ENCODE measurements at regions not wholly inside any gene's neighbourhood (a gene's known extent, or its start where the extent isn't known, plus 50 kb on each side); places are given as distances from the start of the nearest gene placed in this dataset.

GRCh38 chr2:155218945-155219344 lies 520.5 kb downstream of the KCNJ3 start:
- no peak for TF ChIP-seq CTCF (IDR thresholded peaks at IDR 0.05)
- no peak for TF ChIP-seq EP300 (IDR thresholded peaks at IDR 0.05)
- no peak for TF ChIP-seq POLR2AphosphoS5 (IDR thresholded peaks at IDR 0.05)
- TF ChIP-seq POLR2A (IDR thresholded peaks at IDR 0.05): no peak
